Activated CD4-positive, alpha-beta memory T cell treated with anti-CD3 and anti-CD28 coated beads for 36 hours (primary cell): ENCODE measurements at regions not wholly inside any gene's neighbourhood (a gene's known extent, or its start where the extent isn't known, plus 50 kb on each side); places are given as distances from the start of the nearest gene placed in this dataset.
"Not testable (repeated sequence)": the region's sequence is repeated elsewhere in the genome, so short reads cannot be mapped to it uniquely, and the experiment has no call there.

Experiments
- CTCF ChIA-PET: fragments of 350-600 bp; sonication (Branson Sonifier 250); formaldehyde crosslinking; loops from one replicate; lab custom pipeline; 2021; ENCODE audit warnings: antibody characterized with exemption, inconsistent platforms; lab: Charles Lee
- POLR2A ChIA-PET: fragments of 350-600 bp; sonication (Branson Sonifier 250); formaldehyde crosslinking; loops from one replicate; lab custom pipeline; 2021; ENCODE audit warnings: antibody characterized with exemption; lab: Charles Lee
- DNase-seq: peaks from one replicate; pipeline ENCODE4 v3.0.0-alpha.2; 2020
- H3K27ac Mint-ChIP-seq: one replicate; pipeline ENCODE4 v1.8.0; 2021; ENCODE audit warnings: mixed read lengths
- H3K27me3 Mint-ChIP-seq: one replicate; pipeline ENCODE4 v1.8.0; 2021; ENCODE audit warnings: mixed read lengths
- H3K36me3 Mint-ChIP-seq: one replicate; pipeline ENCODE4 v1.8.0; 2021; ENCODE audit warnings: mixed read lengths
- H3K4me1 Mint-ChIP-seq: one replicate; pipeline ENCODE4 v1.8.0; 2021; ENCODE audit warnings: low read depth, mixed read lengths
- H3K4me3 Mint-ChIP-seq: one replicate; pipeline ENCODE4 v1.8.0; 2021; ENCODE audit warnings: mild to moderate bottlenecking, mixed read lengths
- H3K9me3 Mint-ChIP-seq: one replicate; pipeline ENCODE4 v1.8.0; 2021; ENCODE audit warnings: mixed read lengths
- intact Hi-C: fragments of 100-400 bp; cut with micrococcal nuclease; formaldehyde crosslinking; loops from one replicate; pipeline ENCODE4 v1.15.1; 2023

- POLR2A ChIA-PET: no interaction called here
- no peaks in the 10 kb centered on the region for H3K27me3 Mint-ChIP-seq
Observed at GRCh38 chr6:153489479-153489878, 358.4 kb upstream of the RGS17 start.

GRCh38 chr6:153488267-153488666, 357.2 kb upstream of the RGS17 start:
- no peaks in the 10 kb centered on the region for H3K4me1 Mint-ChIP-seq
- ChIA-PET CTCF (no interaction called here), POLR2A (no interaction called here)
- H3K27me3 Mint-ChIP-seq: no peaks in the 10 kb centered on the region
- H3K36me3 Mint-ChIP-seq: no peaks in the 10 kb centered on the region
- no peak overlapping the region for H3K27ac Mint-ChIP-seq
- no peak for DNase-seq
- intact Hi-C loops: no loop called here
- H3K9me3 Mint-ChIP-seq: peaks cover 8% of the 10 kb centered on the region
- no peak overlapping the region for H3K4me3 Mint-ChIP-seq

More at GRCh38 chr6:153489479-153489878, 358.4 kb upstream of the RGS17 start:
- Mint-ChIP-seq H3K4me3 (no peak overlapping the region), H3K9me3 (peaks cover 8% of the 10 kb centered on the region), H3K36me3 (no peaks in the 10 kb centered on the region), H3K27ac (no peak overlapping the region), H3K4me1 (no peaks in the 10 kb centered on the region)
- intact Hi-C loops: no loop called here
- no peak for DNase-seq
- CTCF ChIA-PET: no interaction called here

GRCh38 chr6:153485072-153485471, 354.0 kb upstream of the RGS17 start:
- Mint-ChIP-seq H3K36me3 (no peaks in the 10 kb centered on the region), H3K9me3 (peaks cover 8% of the 10 kb centered on the region), H3K27ac (no peak overlapping the region), H3K4me3 (no peak overlapping the region), H3K4me1 (no peaks in the 10 kb centered on the region), H3K27me3 (no peaks in the 10 kb centered on the region)
- POLR2A ChIA-PET: no interaction called here
- DNase-seq: no peak
- CTCF ChIA-PET: no interaction called here
- intact Hi-C loops: no loop called here

- Mint-ChIP-seq H3K36me3 (no peaks in the 10 kb centered on the region), H3K27me3 (no peaks in the 10 kb centered on the region), H3K4me1 (no peaks in the 10 kb centered on the region), H3K9me3 (peaks cover 6% of the 10 kb centered on the region), H3K4me3 (no peak overlapping the region), H3K27ac (no peak overlapping the region)
- DNase-seq: no peak
- intact Hi-C loops: no loop called here
- CTCF ChIA-PET: no interaction called here
- POLR2A ChIA-PET: no interaction called here
Observed at GRCh38 chr6:153484056-153484455, 353.0 kb upstream of the RGS17 start.

- Mint-ChIP-seq H3K9me3 (no peaks in the 10 kb centered on the region), H3K36me3 (no peaks in the 10 kb centered on the region), H3K27ac (no peak overlapping the region), H3K27me3 (no peaks in the 10 kb centered on the region), H3K4me1 (no peaks in the 10 kb centered on the region), H3K4me3 (no peak overlapping the region)
- intact Hi-C loops: no loop called here
- CTCF ChIA-PET: no interaction called here
- no peak for DNase-seq
- POLR2A ChIA-PET: no interaction called here
Observed at GRCh38 chr6:153476243-153476642, 345.2 kb upstream of the RGS17 start.

GRCh38 chr6:153465050-153465449, 334.0 kb upstream of the RGS17 start:
- Mint-ChIP-seq H3K27ac (no peak overlapping the region), H3K36me3 (no peaks in the 10 kb centered on the region), H3K4me1 (no peaks in the 10 kb centered on the region), H3K27me3 (no peaks in the 10 kb centered on the region), H3K4me3 (no peak overlapping the region), H3K9me3 (peaks cover 3% of the 10 kb centered on the region)
- CTCF ChIA-PET: no interaction called here
- POLR2A ChIA-PET: no interaction called here
- no peak for DNase-seq
- intact Hi-C loops: no loop called here

- Mint-ChIP-seq H3K27me3 (no peaks in the 10 kb centered on the region), H3K9me3 (peaks cover 8% of the 10 kb centered on the region), H3K36me3 (no peaks in the 10 kb centered on the region), H3K4me1 (no peaks in the 10 kb centered on the region), H3K4me3 (no peak overlapping the region), H3K27ac (no peak overlapping the region)
- ChIA-PET CTCF (no interaction called here), POLR2A (no interaction called here)
- intact Hi-C loops: no loop called here
- no peak for DNase-seq
Observed at GRCh38 chr6:153449279-153449678, 318.2 kb upstream of the RGS17 start.

- H3K27me3 Mint-ChIP-seq, DNase-seq, H3K36me3 Mint-ChIP-seq, CTCF ChIA-PET, H3K4me3 Mint-ChIP-seq, H3K4me1 Mint-ChIP-seq, H3K27ac Mint-ChIP-seq, POLR2A ChIA-PET, intact Hi-C loops: not testable (repeated sequence)
- peaks cover 10% of the 10 kb centered on the region for H3K9me3 Mint-ChIP-seq
Observed at GRCh38 chr6:153442749-153443148, 311.7 kb upstream of the RGS17 start.

- H3K27me3 Mint-ChIP-seq: no peaks in the 10 kb centered on the region
- CTCF ChIA-PET: no interaction called here
- H3K27ac Mint-ChIP-seq: no peak overlapping the region
- no peaks in the 10 kb centered on the region for H3K4me1 Mint-ChIP-seq
- POLR2A ChIA-PET: no interaction called here
- H3K4me3 Mint-ChIP-seq: no peak overlapping the region
- H3K9me3 Mint-ChIP-seq: peaks cover 10% of the 10 kb centered on the region
- no peaks in the 10 kb centered on the region for H3K36me3 Mint-ChIP-seq
- DNase-seq: no peak
- intact Hi-C loops: no loop called here
Observed at GRCh38 chr6:153442096-153442495, 311.0 kb upstream of the RGS17 start.

- H3K9me3 Mint-ChIP-seq: no peaks in the 10 kb centered on the region
- H3K4me1 Mint-ChIP-seq: no peaks in the 10 kb centered on the region
- H3K27ac Mint-ChIP-seq: no peak overlapping the region
- no peaks in the 10 kb centered on the region for H3K36me3 Mint-ChIP-seq
- intact Hi-C loops: no loop called here
- POLR2A ChIA-PET: no interaction called here
- no peaks in the 10 kb centered on the region for H3K27me3 Mint-ChIP-seq
- no peak overlapping the region for H3K4me3 Mint-ChIP-seq
- no peak for DNase-seq
- CTCF ChIA-PET: no interaction called here
Observed at GRCh38 chr6:153437193-153437592, 306.1 kb upstream of the RGS17 start.

- ChIA-PET CTCF (no interaction called here), POLR2A (no interaction called here)
- Mint-ChIP-seq H3K4me1 (no peaks in the 10 kb centered on the region), H3K36me3 (no peaks in the 10 kb centered on the region), H3K27ac (no peak overlapping the region), H3K27me3 (no peaks in the 10 kb centered on the region), H3K4me3 (no peak overlapping the region), H3K9me3 (no peaks in the 10 kb centered on the region)
- intact Hi-C loops: no loop called here
- no peak for DNase-seq
Observed at GRCh38 chr6:153436351-153436750, 305.3 kb upstream of the RGS17 start.

- Mint-ChIP-seq H3K36me3 (no peaks in the 10 kb centered on the region), H3K4me1 (no peaks in the 10 kb centered on the region), H3K27ac (no peak overlapping the region), H3K9me3 (no peaks in the 10 kb centered on the region), H3K4me3 (no peak overlapping the region), H3K27me3 (no peaks in the 10 kb centered on the region)
- DNase-seq: no peak
- intact Hi-C loops: no loop called here
- ChIA-PET CTCF (no interaction called here), POLR2A (no interaction called here)
Observed at GRCh38 chr6:153435787-153436186, 304.7 kb upstream of the RGS17 start.

GRCh38 chr6:153425536-153425935, 294.5 kb upstream of the RGS17 start:
- intact Hi-C loops: no loop called here
- no peak for DNase-seq
- Mint-ChIP-seq H3K27ac (no peak overlapping the region), H3K4me1 (no peaks in the 10 kb centered on the region), H3K27me3 (no peaks in the 10 kb centered on the region), H3K36me3 (no peaks in the 10 kb centered on the region), H3K9me3 (peaks cover 2% of the 10 kb centered on the region), H3K4me3 (no peak overlapping the region)
- CTCF ChIA-PET: no interaction called here
- POLR2A ChIA-PET: no interaction called here
